CD4-positive, alpha-beta T cell (primary cell): ENCODE measurements at regions not wholly inside any gene's neighbourhood (a gene's known extent, or its start where the extent isn't known, plus 50 kb on each side); places are given as distances from the start of the nearest gene placed in this dataset.

Experiments used
- ATAC-seq: fragments of 200-7000 bp; cut with Tn5 transposase; one replicate; pipeline ENCODE4 v1.10.0; 2022; ENCODE audit warnings: mild to moderate bottlenecking; ENCODE audit not compliant: poor library complexity
- CTCF ChIA-PET: fragments of 350-600 bp; sonication (Branson Sonifier 250); formaldehyde crosslinking; loops from one replicate; lab custom pipeline; 2021; ENCODE audit warnings: antibody characterized with exemption, inconsistent platforms; lab: Charles Lee
- POLR2A ChIA-PET: fragments of 350-600 bp; sonication (Branson Sonifier 250); formaldehyde crosslinking; loops from one replicate; lab custom pipeline; 2021; ENCODE audit warnings: antibody characterized with exemption, inconsistent platforms; lab: Charles Lee
- DNase-seq, 14 experiments: peaks; one replicate each; pipeline ENCODE4 v3.0.0-alpha.2; 2013 to 2020; ENCODE audit warnings: mixed read lengths in 2 of 14
- H3K27ac ChIP-seq, 2 donors: one replicate each; pipeline versions ENCODE4 v1.5.1 to v1.7.0; 2013; ENCODE audit warnings: low read length in 2 of 2, low read depth in 1 of 2, mild to moderate bottlenecking in 1 of 2
- H3K27me3 ChIP-seq, 2 experiments: 1 replicate in 1 of 2; 2 replicates in 1 of 2; pipeline versions ENCODE4 v1.6.1 to v1.7.0; 2013; ENCODE audit warnings: low read length in 2 of 2, control low read depth in 1 of 2, mild to moderate bottlenecking in 1 of 2, moderate library complexity in 1 of 2; ENCODE audit not compliant: insufficient read depth in 2 of 2, control insufficient read depth in 1 of 2
- H3K36me3 ChIP-seq: one replicate; pipeline ENCODE4 v1.6.1; 2013; ENCODE audit warnings: low read length, control low read depth; ENCODE audit not compliant: insufficient read depth
- H3K4me1 ChIP-seq: one replicate; pipeline ENCODE4 v1.6.1; 2013; ENCODE audit warnings: low read length, control low read depth; ENCODE audit not compliant: insufficient read depth
- H3K4me3 ChIP-seq: one replicate; pipeline ENCODE4 v1.5.1; 2013; ENCODE audit warnings: mild to moderate bottlenecking, low read length, moderate library complexity
- H3K9me3 ChIP-seq, 2 experiments: 1 replicate in 1 of 2; 2 replicates in 1 of 2; pipeline versions ENCODE4 v1.6.1 to v1.7.0; 2013; ENCODE audit warnings: low read length in 2 of 2, mild to moderate bottlenecking in 2 of 2, control low read depth in 1 of 2, moderate library complexity in 1 of 2; ENCODE audit not compliant: control insufficient read depth in 1 of 2, insufficient read depth in 1 of 2
- H3K27ac Mint-ChIP-seq: one replicate; pipeline ENCODE4 v1.8.0; 2020; ENCODE audit warnings: mixed read lengths
- H3K27me3 Mint-ChIP-seq: one replicate; pipeline ENCODE4 v1.8.0; 2021; ENCODE audit warnings: mixed read lengths
- H3K36me3 Mint-ChIP-seq: one replicate; pipeline ENCODE4 v1.8.0; 2021; ENCODE audit warnings: low read depth, mixed read lengths
- H3K4me1 Mint-ChIP-seq: one replicate; pipeline ENCODE4 v1.8.0; 2021; ENCODE audit warnings: low read depth, mixed read lengths
- H3K4me3 Mint-ChIP-seq: one replicate; pipeline ENCODE4 v1.8.0; 2020; ENCODE audit warnings: mild to moderate bottlenecking, mixed read lengths
- H3K9me3 Mint-ChIP-seq: one replicate; pipeline ENCODE4 v1.8.0; 2020; ENCODE audit warnings: mixed read lengths
- CTCF ChIP-seq: fragments of 200-600 bp; IDR thresholded peaks from one replicate; pipeline ENCODE4 v1.8.0; 2022; ENCODE audit warnings: antibody characterized with exemption, mild to moderate bottlenecking
- intact Hi-C, 2 experiments: fragments of 100-400 bp; cut with DNase I in 1 of 2; cut with micrococcal nuclease in 1 of 2; formaldehyde crosslinking; loops; one replicate each; pipeline versions ENCODE4 v1.15.1 to v1.9.0; 2023 to 2025; cut with DNase I, micrococcal nuclease

GRCh38 chr13:88257706-88258105, 586.5 kb downstream of the SLITRK5 start:
- Histone ChIP-seq H3K9me3 (peaks cover 0 to 4% of the 10 kb centered on the region in 2 experiments), H3K27me3 (no peaks in the 10 kb centered on the region), H3K36me3 (no peaks in the 10 kb centered on the region), H3K4me1 (no peaks in the 10 kb centered on the region), H3K4me3 (no peak overlapping the region), H3K27ac (no peak overlapping the region)
- ATAC-seq (no peak), DNase-seq (no peak)
- Mint-ChIP-seq H3K27ac (no peak overlapping the region), H3K4me3 (no peak overlapping the region), H3K27me3 (no peaks in the 10 kb centered on the region), H3K4me1 (no peaks in the 10 kb centered on the region), H3K9me3 (no peaks in the 10 kb centered on the region), H3K36me3 (no peaks in the 10 kb centered on the region)
- POLR2A ChIA-PET, result no interaction called here
- intact Hi-C loops, result no loop called here
- CTCF ChIA-PET, result no interaction called here
- TF ChIP-seq CTCF, result no peak

GRCh38 chr13:88263808-88264207, 592.6 kb downstream of the SLITRK5 start:
- no peaks in the 10 kb centered on the region for H3K27me3 ChIP-seq
- no peaks in the 10 kb centered on the region for H3K4me1 ChIP-seq
- H3K4me3 ChIP-seq, result no peak overlapping the region
- no peaks in the 10 kb centered on the region for H3K27me3 Mint-ChIP-seq
- H3K9me3 ChIP-seq, result no peaks in the 10 kb centered on the region
- POLR2A ChIA-PET, result no interaction called here
- CTCF ChIA-PET, result no interaction called here
- H3K36me3 ChIP-seq, result no peaks in the 10 kb centered on the region
- no peaks in the 10 kb centered on the region for H3K36me3 Mint-ChIP-seq
- no peak overlapping the region for H3K27ac Mint-ChIP-seq
- DNase-seq (no peak), ATAC-seq (no peak)
- no peak overlapping the region for H3K27ac ChIP-seq
- intact Hi-C loops, result no loop called here
- no peak for TF ChIP-seq CTCF
- H3K4me1 Mint-ChIP-seq, result no peaks in the 10 kb centered on the region
- no peak overlapping the region for H3K4me3 Mint-ChIP-seq
- H3K9me3 Mint-ChIP-seq, result no peaks in the 10 kb centered on the region

- H3K4me1 ChIP-seq, result no peaks in the 10 kb centered on the region
- peaks cover 3% of the 10 kb centered on the region for H3K9me3 Mint-ChIP-seq
- ChIA-PET POLR2A (no interaction called here), CTCF (no interaction called here)
- H3K4me3 ChIP-seq, result no peak overlapping the region
- no peaks in the 10 kb centered on the region for H3K36me3 Mint-ChIP-seq
- no peaks in the 10 kb centered on the region for H3K27me3 Mint-ChIP-seq
- H3K36me3 ChIP-seq, result no peaks in the 10 kb centered on the region
- DNase-seq (no peak), ATAC-seq (no peak)
- H3K4me1 Mint-ChIP-seq, result no peaks in the 10 kb centered on the region
- no peak overlapping the region for H3K4me3 Mint-ChIP-seq
- H3K27me3 ChIP-seq, result no peaks in the 10 kb centered on the region
- TF ChIP-seq CTCF, result no peak
- intact Hi-C loops, result no loop called here
- no peak overlapping the region for H3K27ac Mint-ChIP-seq
- peaks cover 0 to 10% of the 10 kb centered on the region in 2 experiments for H3K9me3 ChIP-seq
- no peak overlapping the region for H3K27ac ChIP-seq
Observed at GRCh38 chr13:88281841-88282240, 610.7 kb downstream of the SLITRK5 start.
